ENCODE measurements at regions not wholly inside any gene's neighbourhood (a gene's known extent, or its start where the extent isn't known, plus 50 kb on each side); places are given as distances from the start of the nearest gene placed in this dataset.
"Not testable (repeated sequence)": the region's sequence is repeated elsewhere in the genome, so short reads cannot be mapped to it uniquely, and the experiment has no call there.

DNA sequence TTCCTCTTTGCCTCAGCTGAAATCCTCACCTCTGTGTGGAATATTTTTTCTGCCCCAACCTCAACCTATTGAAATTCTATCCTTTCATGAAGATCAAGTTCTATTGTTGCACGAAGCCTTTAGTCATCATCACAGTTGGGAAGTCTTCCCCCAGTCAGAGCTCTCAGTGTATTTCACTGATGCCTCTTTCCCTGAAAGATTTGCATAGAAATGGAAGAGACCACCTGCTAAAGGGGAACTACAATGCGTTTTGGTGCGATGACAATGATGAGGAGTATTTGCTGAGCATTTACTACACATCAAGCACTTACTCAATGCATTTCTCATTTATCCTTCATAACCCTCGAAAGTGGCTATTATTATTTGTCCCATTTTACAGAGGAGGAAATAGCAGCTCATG lies 151.2 kb upstream of the KLF3 start:
- DNase-seq (ENCODE audit: low read depth, low spot score), result no peak

DNA sequence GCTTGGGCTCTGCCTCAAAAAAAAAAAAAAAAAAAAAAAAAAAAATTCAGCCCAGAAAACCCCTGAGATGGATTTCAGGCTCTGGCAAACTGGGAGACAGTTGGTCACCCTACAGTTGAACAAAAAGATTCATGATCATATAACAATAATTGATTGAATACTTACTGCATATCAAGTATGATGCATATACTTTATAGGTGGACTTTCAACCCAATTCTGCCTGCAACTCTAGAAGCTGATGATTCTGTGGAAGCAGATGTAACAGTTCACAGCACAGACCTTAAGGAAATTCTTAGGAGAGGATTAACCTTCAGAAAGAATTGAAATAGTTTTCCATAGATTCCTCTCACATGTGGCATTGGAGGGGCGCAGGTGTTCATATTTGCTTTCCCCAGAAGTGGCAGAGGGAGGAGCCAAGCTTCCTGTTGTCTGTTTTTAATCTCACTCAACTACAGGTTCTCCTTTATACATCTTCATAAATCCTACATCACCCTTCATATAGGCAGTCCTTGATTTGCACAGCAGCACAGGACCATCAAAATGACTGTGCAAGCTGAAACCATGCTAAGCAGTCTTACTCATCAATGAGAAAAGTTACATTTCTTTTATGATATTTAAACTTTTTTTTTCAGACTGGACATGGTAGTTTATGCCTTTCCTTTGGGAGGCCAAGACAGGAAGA lies 149.4 kb upstream of the KLF3 start:
- no peak for DNase-seq (ENCODE audit: low read depth, low spot score)

DNA sequence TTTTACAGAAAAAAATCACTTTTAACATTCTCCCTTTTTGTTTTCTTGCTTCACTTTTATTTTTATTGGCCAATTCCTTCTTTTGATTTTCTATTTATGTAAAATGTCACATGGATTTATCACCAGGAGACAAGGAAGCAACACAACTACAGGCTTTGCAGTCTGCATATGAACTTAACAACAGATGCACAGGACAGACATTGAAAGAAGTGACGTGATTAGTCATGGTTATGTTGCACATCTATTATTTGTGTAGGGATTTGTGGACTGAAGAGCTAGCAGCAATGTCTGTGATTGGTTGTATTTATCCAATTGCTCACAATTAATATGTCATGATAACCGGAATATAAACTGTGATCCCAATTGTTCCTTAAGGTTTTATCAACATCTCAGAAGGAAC lies 147.8 kb upstream of the KLF3 start:
- DNase-seq (ENCODE audit: low read depth, low spot score), result no peak

DNA sequence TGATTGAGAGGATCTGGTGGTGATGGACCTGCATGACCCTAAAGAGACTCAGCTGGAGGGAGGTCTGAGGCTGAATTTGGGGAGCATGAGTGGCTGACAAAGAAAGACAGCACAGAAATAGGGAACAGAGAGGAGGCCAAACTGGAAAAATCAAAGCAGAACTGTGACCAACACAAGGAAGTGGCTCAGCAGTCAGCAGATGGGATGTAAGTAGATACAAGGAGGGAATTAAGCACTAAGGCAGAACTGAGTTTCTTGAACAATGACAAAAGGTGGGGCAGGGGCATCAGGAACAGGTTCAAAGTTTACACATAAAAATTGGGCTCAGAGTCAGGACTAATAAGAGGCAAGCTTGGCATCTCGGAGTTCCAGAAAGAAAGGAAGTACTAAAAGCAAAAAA lies 144.3 kb upstream of the KLF3 start:
- DNase-seq (ENCODE audit: low read depth, low spot score), result no peak

DNA sequence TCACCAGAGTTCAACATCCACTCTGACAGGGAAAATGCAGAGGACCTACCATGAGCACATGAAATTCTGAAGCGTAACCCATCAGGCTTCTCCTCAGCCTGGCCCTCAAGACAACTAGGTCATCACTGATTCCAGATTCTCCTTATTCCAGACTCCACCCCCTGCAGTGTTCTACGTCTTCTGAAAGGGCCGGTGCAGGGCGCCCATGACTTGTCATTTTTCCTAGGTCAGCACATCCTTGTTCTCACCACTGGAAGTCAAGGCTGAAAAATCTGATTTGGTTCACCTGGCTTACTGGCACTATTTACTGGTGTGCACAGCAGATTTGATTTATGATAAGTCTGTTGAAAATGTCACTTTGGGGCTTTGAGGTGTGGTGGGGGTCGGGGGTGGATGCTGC lies 140.9 kb upstream of the KLF3 start:
- DNase-seq (ENCODE audit: low read depth, low spot score), result no peak

DNA sequence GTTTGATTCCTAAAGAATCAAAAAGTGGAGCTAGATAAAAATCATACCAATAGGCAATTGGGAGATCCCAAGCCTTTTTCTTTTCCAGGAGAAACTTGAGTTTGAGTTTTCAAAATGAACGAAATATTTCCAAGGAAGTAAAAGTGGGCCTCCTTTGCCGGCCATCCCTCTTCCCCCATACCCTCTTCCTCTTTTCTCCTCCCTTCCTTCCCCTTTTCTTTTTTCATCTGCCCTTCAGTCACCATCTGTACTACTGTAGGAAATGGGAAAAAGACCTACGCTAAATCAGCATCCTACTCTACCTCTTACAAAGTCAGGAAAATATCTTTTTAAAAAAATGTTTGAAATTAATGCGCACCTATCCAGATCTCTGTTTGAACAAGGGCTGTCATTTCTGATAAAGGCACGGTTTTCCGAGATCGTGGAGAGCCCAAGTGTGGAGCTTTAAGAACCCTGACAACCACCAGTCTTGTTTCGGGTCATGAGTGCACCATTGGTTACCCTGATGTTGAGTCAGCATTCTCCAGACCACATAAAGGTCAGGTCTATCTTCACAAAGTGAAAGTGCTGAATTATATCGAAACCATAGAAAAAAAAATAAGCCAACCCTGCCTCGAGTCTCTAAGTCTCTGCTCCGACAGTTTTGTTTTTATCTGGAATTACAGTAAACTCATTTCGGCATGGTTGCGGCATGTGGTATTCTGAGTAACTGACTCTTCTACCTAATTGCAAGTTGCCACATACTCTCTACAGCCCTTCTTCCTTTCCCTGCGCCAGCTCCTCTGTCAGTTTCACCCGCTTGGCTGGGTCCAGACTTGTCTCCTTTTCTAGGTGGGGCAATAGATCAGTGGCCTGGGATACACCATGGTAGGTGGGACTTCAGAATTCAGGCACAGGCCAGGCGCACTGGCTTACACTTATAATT lies 140.2 kb upstream of the KLF3 start:
- DNase-seq (ENCODE audit: low read depth, low spot score), result no peak

DNA sequence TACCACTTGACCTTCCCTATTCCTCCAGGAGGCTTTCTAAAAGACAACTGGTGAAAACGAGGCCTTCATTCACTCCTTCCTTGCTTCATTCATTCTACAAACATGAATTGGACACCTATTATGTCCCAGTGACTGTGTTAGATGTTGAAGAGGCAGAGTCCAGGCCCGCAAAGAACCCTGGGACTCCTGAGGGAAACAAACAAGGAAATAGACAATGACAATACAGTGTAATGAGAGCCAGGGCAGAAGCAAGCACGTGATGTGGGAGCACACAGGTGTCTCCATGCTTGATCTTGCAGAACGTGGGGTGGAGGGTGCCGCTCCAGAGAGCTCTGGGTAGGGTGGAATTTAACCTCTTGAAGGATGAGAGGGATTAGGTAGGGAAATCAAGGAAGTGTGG lies 137.6 kb upstream of the KLF3 start:
- no peak for DNase-seq (ENCODE audit: low read depth, low spot score)

DNA sequence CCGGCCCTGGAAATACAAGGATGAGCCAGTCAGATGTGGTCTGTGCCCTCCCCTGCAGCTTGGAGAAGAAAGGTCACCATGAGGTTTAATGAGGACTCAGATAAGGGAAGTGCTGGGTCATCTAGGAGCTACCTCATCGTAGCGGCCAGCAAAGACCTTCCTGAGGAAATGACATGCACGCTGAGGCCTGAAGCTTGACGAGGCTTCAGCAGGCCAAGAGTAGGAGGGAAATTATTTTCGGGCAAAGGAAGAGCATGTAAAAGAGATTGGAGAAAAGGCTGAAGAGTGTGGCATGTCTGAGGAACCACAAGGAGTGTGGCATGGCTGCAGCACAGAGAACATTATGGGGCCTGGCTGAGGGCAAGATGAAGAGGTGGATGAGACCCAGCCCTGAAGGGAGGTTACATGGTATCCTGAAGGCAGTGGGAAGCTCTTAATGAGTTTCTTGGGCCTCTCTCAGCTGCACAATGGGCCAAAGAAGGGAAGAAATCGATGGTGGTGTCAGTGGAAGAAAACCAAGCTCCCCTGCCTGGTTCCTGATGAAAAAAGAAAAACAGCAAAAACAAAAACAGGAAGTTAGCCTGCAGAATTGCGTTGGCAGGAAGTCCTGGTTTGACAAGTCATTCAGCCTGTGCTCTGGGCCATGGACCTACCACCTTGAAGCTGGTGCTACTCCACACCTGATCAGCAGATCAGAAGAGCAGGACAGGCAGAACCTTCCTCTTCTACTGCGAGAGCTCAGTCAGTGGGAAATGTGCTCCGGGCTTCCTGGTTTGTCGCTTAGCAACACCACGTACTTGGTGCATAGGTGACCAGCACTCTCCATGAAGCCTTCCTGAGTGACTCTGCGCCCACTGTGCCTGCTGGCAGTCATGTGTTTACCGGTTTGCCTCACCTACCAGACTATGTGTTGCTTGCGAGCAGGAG lies 134.5 kb upstream of the KLF3 start:
- DNase-seq (ENCODE audit: low read depth, low spot score), result no peak

DNA sequence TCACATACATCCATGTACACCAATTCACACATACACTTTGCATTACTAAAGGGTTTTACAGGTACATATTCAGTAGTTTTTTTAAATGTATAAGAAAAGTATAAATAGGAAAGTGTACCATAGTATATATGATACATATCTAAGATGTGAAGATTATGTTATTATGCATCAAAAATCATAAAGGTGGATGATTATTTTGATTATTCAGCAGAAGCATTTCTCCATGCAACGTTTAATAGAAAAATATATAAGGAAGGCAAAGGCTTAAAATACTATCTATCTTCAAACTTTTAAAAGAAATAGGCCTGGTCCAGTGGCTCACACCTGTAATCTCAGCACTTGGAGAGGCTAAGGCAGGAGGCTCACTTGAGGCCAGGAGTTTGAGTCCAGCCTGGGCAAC lies 133.5 kb upstream of the KLF3 start:
- no peak for DNase-seq (ENCODE audit: low read depth, low spot score)

DNA sequence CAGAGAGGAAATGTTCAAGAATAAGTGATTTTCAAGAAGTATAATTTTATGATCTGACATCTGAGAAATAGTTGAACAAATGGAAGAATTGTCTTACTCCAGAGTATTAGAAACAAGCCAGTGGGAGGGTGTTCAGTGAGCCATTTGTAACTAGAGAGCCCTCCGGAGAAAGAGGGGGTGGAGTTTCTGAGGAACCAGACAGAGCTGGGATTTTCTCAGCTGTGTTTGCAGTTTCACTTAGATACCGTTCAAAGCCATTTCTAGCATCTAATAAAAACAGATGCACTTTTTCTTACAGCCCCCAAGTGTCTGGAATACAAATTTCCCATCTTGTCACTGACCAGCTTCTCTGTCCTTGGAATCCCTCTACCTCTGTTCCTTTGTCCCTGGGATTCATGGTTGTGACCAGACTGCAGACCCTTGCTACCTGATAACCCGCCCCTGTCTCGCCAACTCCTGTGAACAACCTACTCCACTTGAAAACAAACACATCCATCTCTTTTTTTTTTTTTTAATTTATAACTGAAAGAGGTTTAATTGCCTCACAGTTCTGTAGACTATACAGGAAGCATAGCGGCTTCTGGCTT lies 132.8 kb upstream of the KLF3 start:
- DNase-seq (ENCODE audit: low read depth, low spot score), result no peak

DNA sequence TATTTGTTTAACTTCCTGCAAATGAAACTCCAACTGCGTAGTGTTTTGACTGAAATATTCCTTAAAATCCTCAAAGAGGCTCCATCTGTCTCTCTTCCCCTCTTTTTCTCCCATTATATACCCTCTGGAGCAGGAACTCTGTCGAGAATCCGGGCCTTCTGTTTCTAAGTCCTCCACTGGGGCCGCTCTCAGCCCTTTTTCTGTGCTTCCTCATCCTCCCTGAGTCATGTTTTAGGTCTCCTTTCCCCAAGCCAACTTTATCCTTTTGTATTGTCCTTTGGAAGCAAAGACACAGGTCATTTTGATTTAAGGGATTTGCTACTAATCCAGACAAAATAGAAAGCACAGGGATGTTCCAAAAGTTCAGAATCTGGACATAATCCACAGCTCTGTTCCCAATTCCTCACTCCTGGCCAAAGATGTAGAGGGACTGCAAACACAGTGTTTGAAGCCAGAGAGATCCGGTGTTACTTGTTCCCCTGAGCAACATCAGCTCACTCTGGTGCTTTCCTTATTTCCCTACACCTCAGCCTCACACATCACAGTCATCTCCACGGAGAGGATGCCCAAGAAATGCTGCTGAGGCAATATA lies 131.0 kb upstream of the KLF3 start:
- DNase-seq (ENCODE audit: low read depth, low spot score), result no peak

DNA sequence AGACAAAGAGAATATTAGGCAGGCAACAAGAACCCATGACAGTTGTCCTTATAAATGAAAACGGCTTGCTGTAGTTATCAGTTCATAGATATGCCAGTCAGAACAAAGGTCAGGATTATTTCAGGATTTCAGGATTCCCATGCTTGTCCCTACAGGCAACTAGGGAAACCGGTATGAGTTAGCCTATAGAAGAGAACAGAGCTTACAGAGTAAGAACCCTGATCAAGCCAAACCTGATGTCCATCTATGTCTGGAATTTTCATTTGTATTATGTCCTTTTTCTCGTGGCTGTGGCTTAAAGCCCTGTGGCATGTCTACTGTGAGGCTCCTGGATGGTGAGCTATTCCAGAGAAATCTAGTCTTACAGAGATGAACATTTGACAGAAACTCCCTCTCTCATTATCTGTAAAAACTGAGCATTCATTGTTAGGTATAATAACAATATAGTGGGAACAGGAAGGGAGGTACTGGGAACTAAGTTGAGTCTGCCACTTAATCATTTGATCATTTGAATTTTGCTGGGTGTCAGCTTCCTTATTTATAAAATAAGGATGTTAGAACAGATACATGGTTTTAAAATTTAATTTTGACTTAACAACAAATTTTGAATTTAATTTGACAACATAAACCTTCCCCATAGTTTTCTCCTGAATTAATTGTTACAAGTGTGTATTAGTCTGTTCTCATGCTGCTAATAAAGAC lies 129.5 kb upstream of the KLF3 start:
- DNase-seq (ENCODE audit: low read depth, low spot score), result no peak

DNA sequence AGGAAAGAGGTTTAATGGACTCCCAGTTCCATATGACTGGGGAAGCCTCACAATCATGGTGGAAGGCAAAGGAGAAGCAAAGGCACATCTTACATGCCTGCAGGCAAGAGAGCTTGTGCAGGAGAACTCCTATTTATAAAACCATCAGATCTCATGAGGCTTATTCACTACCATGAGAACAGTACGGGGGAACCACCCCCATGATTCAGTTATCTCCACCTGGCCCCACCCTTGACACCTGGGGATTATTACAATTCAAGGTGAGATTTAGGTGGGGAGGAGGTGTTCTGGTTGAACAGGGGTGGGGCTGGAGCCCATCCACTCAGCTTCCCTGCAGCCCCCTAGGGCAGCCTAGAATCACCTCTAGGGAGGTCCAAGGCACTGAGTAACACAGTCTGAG lies 128.9 kb upstream of the KLF3 start:
- not testable (repeated sequence) for DNase-seq (ENCODE audit: low read depth, low spot score)

DNA sequence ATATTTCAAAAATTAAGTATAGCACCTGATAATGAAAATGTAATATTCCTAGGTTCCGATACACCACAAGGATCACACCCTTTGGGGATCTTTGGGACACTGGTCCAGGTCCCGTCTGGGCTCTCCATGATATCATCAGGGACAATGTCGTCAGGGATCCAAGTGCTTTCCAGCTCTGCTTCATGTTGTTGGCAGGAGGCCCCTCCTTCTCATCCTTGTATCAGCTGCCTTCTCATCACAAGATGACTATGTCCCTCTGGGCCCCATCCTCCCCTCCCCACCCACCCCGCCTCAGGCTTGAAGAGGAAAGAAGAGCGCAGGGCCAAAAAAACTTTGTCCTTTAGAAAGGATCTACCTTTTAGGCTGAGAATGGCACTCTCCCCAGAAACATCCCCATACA lies 128.3 kb upstream of the KLF3 start:
- no peak for DNase-seq (ENCODE audit: low read depth, low spot score)

DNA sequence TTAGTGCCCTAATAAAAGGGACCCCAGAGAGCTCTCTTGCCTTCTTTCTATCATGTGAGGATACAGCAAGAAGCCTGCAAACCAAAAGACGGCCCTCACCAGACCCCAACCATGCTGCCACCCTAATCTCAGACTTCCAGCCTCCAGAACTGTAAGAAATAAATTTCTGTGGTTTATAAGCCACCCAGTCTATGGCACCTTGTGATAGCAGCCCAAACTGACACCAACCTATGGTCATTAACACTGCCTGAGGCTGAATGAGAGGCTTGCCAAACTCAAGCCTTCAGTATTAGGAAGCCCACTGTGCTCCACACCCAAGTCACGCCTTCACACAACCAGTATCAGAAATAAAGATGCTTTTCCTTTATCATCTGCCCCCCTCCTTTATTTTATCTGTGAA lies 127.3 kb upstream of the KLF3 start:
- DNase-seq (ENCODE audit: low read depth, low spot score), result no peak

DNA sequence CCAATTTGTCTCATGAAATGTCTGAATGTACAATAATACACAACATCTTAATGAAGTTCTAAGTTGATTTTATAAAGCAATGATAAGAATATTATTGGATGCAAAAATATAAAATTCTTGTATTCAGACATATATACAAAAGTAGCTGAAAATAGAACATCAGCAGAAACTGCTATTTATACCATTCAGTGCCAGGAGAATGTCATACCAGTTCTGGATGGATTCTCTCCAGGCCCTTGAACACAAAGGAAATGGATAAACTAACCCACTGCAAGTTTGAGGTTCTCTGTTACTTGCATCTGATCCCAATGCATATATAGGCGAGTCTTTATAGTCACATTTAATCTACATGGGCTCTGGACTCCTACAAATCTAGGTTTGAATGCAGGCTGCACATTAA lies 126.3 kb upstream of the KLF3 start:
- no peak for DNase-seq (ENCODE audit: low read depth, low spot score)

DNA sequence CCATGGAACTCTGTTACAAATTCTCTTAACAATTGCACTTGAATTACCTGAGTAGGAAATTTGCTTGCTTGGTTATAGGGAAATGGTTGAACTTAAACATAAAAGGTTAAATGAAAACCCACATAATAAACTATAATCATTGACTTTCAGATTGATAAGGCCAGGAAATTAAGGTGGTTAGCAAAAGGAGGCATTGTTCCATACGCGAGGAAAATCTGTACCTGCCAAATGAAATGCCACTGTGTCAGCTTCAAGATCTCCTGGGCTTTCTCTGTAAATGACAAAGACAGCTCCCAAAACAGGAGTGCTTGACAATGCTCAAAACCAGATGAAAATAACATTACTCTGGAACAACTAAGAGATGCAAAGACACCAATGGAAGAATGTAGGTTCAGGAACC lies 125.5 kb upstream of the KLF3 start:
- DNase-seq (ENCODE audit: low read depth, low spot score), result no peak

DNA sequence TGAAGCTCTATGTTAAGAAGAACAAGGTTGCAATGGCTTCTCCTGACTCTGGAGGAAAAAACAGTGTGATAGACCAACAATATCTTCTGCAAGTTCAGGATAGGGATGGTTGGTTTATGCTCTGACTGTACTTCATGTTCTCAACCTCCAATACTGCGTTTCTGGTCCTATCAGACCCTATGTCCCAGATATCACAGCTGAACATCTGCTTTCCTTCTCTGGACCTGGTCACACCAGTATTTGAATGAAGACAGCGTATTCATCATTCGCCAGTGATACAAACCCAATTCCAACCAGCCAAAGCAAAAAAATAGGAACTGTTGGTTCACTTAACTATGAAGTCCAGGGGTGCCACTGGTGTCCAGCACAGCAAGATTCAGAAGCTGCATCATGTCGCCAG lies 124.5 kb upstream of the KLF3 start:
- no peak for DNase-seq (ENCODE audit: low read depth, low spot score)

DNA sequence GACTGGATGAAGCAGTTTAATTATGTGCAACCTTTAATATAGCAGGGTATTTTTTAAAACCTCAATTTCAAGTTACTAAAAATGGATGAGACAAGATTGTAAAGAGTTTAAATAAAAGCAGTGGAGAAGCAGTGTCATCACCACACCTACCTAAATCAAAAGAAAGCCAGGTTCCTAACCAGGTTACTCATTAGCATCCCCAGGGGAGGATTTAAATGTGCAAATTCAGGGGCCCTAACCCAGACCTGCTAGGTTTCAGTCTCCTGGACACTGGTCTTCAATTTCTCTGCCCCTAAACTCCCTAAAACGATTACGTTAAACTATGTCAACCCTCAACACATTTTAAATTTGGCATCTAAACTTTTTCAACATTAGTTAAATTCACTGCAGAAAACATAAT lies 116.9 kb upstream of the KLF3 start:
- no peak for DNase-seq (ENCODE audit: low read depth, low spot score)

DNA sequence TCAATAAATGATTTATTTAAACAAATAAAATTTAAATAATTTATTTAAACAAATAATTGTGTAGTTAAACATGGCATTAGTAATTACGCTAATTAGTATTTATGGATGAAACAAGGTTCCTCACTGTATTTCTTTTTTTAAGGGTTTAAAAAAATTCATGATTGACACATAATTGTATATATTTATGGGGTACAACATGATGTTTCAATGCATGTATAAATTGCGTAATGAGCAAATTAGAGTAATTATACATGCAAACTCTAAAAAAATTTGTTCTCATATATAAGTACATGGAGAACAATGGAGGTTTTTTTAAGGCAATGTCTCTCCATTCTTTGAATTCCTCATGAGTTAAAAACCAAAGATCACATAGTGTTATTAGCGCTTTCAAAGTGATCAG lies 115.7 kb upstream of the KLF3 start:
- no peak for DNase-seq (ENCODE audit: low read depth, low spot score)

DNA sequence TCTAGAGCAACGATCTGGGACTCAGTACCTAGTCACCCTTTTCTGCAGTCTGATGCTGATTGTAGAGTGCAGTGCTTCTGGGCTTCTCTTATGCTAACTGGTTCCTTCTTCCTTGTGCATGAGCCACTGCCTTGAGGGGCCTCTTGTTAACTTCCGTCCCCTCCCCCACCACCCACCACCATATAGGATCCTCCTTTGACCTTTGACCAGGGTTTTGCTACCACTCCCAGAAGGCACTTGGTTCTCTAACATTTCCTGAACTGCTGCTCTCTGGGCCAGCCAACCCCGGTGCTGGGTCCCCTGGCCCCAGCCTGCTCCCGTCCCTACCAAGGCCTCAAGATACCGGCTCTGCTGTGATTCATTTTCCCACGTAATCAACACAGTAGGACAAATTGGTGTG lies 104.6 kb upstream of the KLF3 start:
- DNase-seq (ENCODE audit: low read depth, low spot score), result no peak

Data from activated naive CD8-positive, alpha-beta T cell treated with anti-CD3 and anti-CD28 coated beads, Interleukin-2, amount 50 U/mL, for 16 hours (primary cell).